IMR-90 (cell line): ENCODE measurements at regions not wholly inside any gene's neighbourhood (a gene's known extent, or its start where the extent isn't known, plus 50 kb on each side); places are given as distances from the start of the nearest gene placed in this dataset.
A peak's percentile ranks its signal among the peaks of the same experiment; 100 is the strongest.

Experiments
- ATAC-seq: fragments of 200-7000 bp; cut with Tn5 transposase; 2 replicates; pipeline ENCODE4 v1.9.1; 2020; ENCODE audit warnings: low read depth, mild to moderate bottlenecking, moderate library complexity
- BruUV-seq: library from RNA; stranded (reverse); fragments of 400-500 nt; replicated peaks from 2 replicates; lab custom pipeline; 2021; lab: Mats Ljungman, UMichigan
- CTCF ChIA-PET: fragments of 300-600 bp; formaldehyde crosslinking; extraction: SDS; loops from one replicate; lab custom pipeline; 2021; ENCODE audit warnings: antibody characterized with exemption; lab: Yijun Ruan, JAX
- POLR2A ChIA-PET: fragments of 300-600 bp; sonication (Branson Sonifier 250); formaldehyde crosslinking; loops from one replicate; lab custom pipeline; 2022; ENCODE audit warnings: antibody characterized with exemption; ENCODE audit not compliant: unreplicated experiment; lab: Charles Lee
- DNase-seq: peaks from one replicate; pipeline ENCODE4 v3.0.0; 2013
- H2AFZ ChIP-seq: replicated peaks from 2 replicates; pipeline ENCODE3; 2013; ENCODE audit warnings: low read length, mild to moderate bottlenecking; ENCODE audit not compliant: poor library complexity
- H2AK5ac ChIP-seq: 2 replicates; pipeline ENCODE4 v1.6.1; 2013; ENCODE audit warnings: low read depth, low read length, inconsistent platforms
- H2AK9ac ChIP-seq: replicated peaks from 2 replicates; pipeline ENCODE3; 2013; ENCODE audit warnings: mild to moderate bottlenecking, low read depth, low read length, moderate library complexity; ENCODE audit not compliant: poor library complexity
- H2BK120ac ChIP-seq: 2 replicates; pipeline ENCODE4 v1.6.1; 2013; ENCODE audit warnings: low read depth, low read length, inconsistent platforms
- H2BK15ac ChIP-seq: 3 replicates; pipeline ENCODE4 v1.6.1; 2013; ENCODE audit warnings: low read depth, low read length, inconsistent platforms
- H2BK20ac ChIP-seq: 2 replicates; pipeline ENCODE4 v1.6.1; 2013; ENCODE audit warnings: low read depth, mild to moderate bottlenecking, inconsistent platforms, low read length, moderate library complexity
- H2BK5ac ChIP-seq: 2 replicates; pipeline ENCODE4 v1.6.1; 2013; ENCODE audit warnings: mild to moderate bottlenecking, low read depth, low read length, inconsistent platforms; ENCODE audit not compliant: poor library complexity, severe bottlenecking
- H3K14ac ChIP-seq: replicated peaks from 2 replicates; pipeline ENCODE4 v1.6.1; 2013; ENCODE audit warnings: low read depth, low read length, inconsistent platforms
- H3K18ac ChIP-seq: 2 replicates; pipeline ENCODE4 v1.6.1; 2013; ENCODE audit warnings: low read depth, low read length, control low read depth
- H3K23ac ChIP-seq: 2 replicates; pipeline ENCODE4 v1.6.1; 2013; ENCODE audit warnings: low read depth, low read length, inconsistent platforms
- H3K27ac ChIP-seq: 2 replicates; pipeline ENCODE4 v1.5.1; 2013; ENCODE audit warnings: mild to moderate bottlenecking, control low read depth, low read length; ENCODE audit not compliant: insufficient read depth
- H3K27me3 ChIP-seq: 2 replicates; pipeline ENCODE4 v1.6.1; 2013; ENCODE audit warnings: low read length; ENCODE audit not compliant: control insufficient read depth, insufficient read depth
- H3K36me3 ChIP-seq: 2 replicates; pipeline ENCODE4 v1.6.1; 2013; ENCODE audit warnings: low read length, mixed read lengths; ENCODE audit not compliant: control insufficient read depth, insufficient read depth
- H3K4ac ChIP-seq: 2 replicates; pipeline ENCODE4 v1.6.1; 2013; ENCODE audit warnings: low read depth, low read length, inconsistent platforms
- H3K4me1 ChIP-seq: 2 replicates; pipeline ENCODE4 v1.6.1; 2013; ENCODE audit warnings: low read length, mixed read lengths; ENCODE audit not compliant: control insufficient read depth, insufficient read depth
- H3K4me2 ChIP-seq: 2 replicates; pipeline ENCODE4 v1.6.1; 2013; ENCODE audit warnings: low read depth, mild to moderate bottlenecking, control low read depth, low read length, moderate library complexity
- H3K4me3 ChIP-seq: 2 replicates; pipeline ENCODE4 v1.5.1; 2013; ENCODE audit warnings: low read depth, mild to moderate bottlenecking, control low read depth, low read length, moderate library complexity; ENCODE audit not compliant: insufficient read depth
- H3K56ac ChIP-seq: 2 replicates; pipeline ENCODE4 v1.6.1; 2013; ENCODE audit warnings: low read length, inconsistent platforms; ENCODE audit not compliant: insufficient read depth; ENCODE audit errors: extremely low read depth
- H3K79me1 ChIP-seq, 2 experiments: 2 replicates each; pipeline ENCODE4 v1.6.1; 2013; ENCODE audit warnings: low read length in 2 of 2, inconsistent platforms in 1 of 2, low read depth in 1 of 2
- H3K9ac ChIP-seq: 2 replicates; pipeline ENCODE4 v1.6.1; 2013; ENCODE audit warnings: low read depth, low read length, control low read depth
- H3K9me1 ChIP-seq: 2 replicates; pipeline ENCODE4 v1.6.1; 2013; ENCODE audit warnings: low read length, inconsistent platforms; ENCODE audit not compliant: insufficient read depth
- H3K9me3 ChIP-seq: 2 replicates; pipeline ENCODE4 v1.6.1; 2013; ENCODE audit warnings: low read length; ENCODE audit not compliant: control insufficient read depth, insufficient read depth
- H4K20me1 ChIP-seq: 2 replicates; pipeline ENCODE4 v1.6.1; 2013; ENCODE audit warnings: low read length, inconsistent platforms; ENCODE audit not compliant: insufficient read depth
- H4K5ac ChIP-seq: 2 replicates; pipeline ENCODE4 v1.6.1; 2013; ENCODE audit warnings: mild to moderate bottlenecking, low read depth, low read length, control low read depth
- H4K8ac ChIP-seq, 2 experiments: 2 replicates each; pipeline ENCODE4 v1.6.1; 2013; ENCODE audit warnings: low read depth in 2 of 2, low read length in 2 of 2, control low read depth in 1 of 2, inconsistent platforms in 1 of 2
- H4K91ac ChIP-seq: 2 replicates; pipeline ENCODE4 v1.6.1; 2013; ENCODE audit warnings: low read depth, low read length, inconsistent platforms; ENCODE audit not compliant: insufficient read depth
- BHLHE40 ChIP-seq: fragments of 150-350 bp; IDR thresholded peaks from 2 replicates; pipeline ENCODE4 v1.6.1; 2016; ENCODE audit warnings: mild to moderate bottlenecking, low read depth, low read length
- CEBPB ChIP-seq: IDR thresholded peaks from 2 replicates; pipeline ENCODE4 v1.6.1; 2012; ENCODE audit warnings: low read depth, low read length, improper control_type of control experiment
- CHD1 ChIP-seq: IDR thresholded peaks from 2 replicates; pipeline ENCODE4 v1.6.1; 2012; ENCODE audit warnings: low read depth, low read length, improper control_type of control experiment
- CTCF ChIP-seq: conservative IDR thresholded peaks from 2 replicates; pipeline ENCODE4 v1.5.1; 2012; ENCODE audit warnings: mild to moderate bottlenecking, low read depth, low read length, improper control_type of control experiment
- ELK1 ChIP-seq: fragments of 150-350 bp; IDR thresholded peaks from 2 replicates; pipeline ENCODE4 v1.6.1; 2016; ENCODE audit warnings: low read depth, mild to moderate bottlenecking, low read length, moderate library complexity, borderline replicate concordance
- FOS ChIP-seq: fragments of 150-350 bp; IDR thresholded peaks from 2 replicates; pipeline ENCODE4 v1.6.1; 2016; ENCODE audit warnings: low read depth, low read length
- MAFK ChIP-seq: IDR thresholded peaks from 2 replicates; pipeline ENCODE4 v1.6.1; 2012; ENCODE audit warnings: low read depth, low read length, improper control_type of control experiment
- MAZ ChIP-seq: IDR thresholded peaks from 2 replicates; pipeline ENCODE4 v1.6.1; 2012; ENCODE audit warnings: low read depth, mild to moderate bottlenecking, low read length, improper control_type of control experiment, moderate library complexity, borderline replicate concordance
- MXI1 ChIP-seq: IDR thresholded peaks from 2 replicates; pipeline ENCODE4 v1.6.1; 2012; ENCODE audit warnings: low read depth, mild to moderate bottlenecking, low read length, moderate library complexity, borderline replicate concordance
- NFE2L2 ChIP-seq: fragments of 150-350 bp; IDR thresholded peaks from 2 replicates; pipeline ENCODE4 v1.6.1; 2016; ENCODE audit warnings: low read depth, mild to moderate bottlenecking, low read length
- POLR2A ChIP-seq: IDR thresholded peaks from 2 replicates; pipeline ENCODE4 v1.6.1; 2012; ENCODE audit warnings: mild to moderate bottlenecking, low read depth, low read length
- RAD21 ChIP-seq: IDR thresholded peaks from 2 replicates; pipeline ENCODE4 v1.6.1; 2012; ENCODE audit warnings: low read length, improper control_type of control experiment
- RCOR1 ChIP-seq: IDR thresholded peaks from 2 replicates; pipeline ENCODE4 v1.6.1; 2012; ENCODE audit warnings: mild to moderate bottlenecking, low read length, improper control_type of control experiment; ENCODE audit not compliant: insufficient replicate concordance
- RFX5 ChIP-seq: IDR thresholded peaks from 2 replicates; pipeline ENCODE4 v1.8.0; 2012; ENCODE audit warnings: low read depth, mild to moderate bottlenecking, low read length, moderate library complexity
- SMC3 ChIP-seq: fragments of 150-350 bp; IDR thresholded peaks from 2 replicates; pipeline ENCODE4 v1.6.1; 2016; ENCODE audit warnings: low read depth, mild to moderate bottlenecking, antibody characterized with exemption, low read length, moderate library complexity
- USF2 ChIP-seq: fragments of 150-350 bp; IDR thresholded peaks from 2 replicates; pipeline ENCODE4 v1.6.1; 2017; ENCODE audit warnings: mild to moderate bottlenecking, antibody characterized with exemption, low read length, low read depth
- WGBS, 2 experiments: methylation state at CpG; one replicate each; pipeline versions ENCODE4 v1.1.5 to v1.1.7; 2013; ENCODE audit warnings: missing lambda C conversion rate in 2 of 2; ENCODE audit not compliant: insufficient read length in 1 of 2; ENCODE audit errors: extremely low coverage in 2 of 2; 5-methylcytosine and 5-hydroxymethylcytosine counted together
- dilution Hi-C: fragments of 300-500 bp; cut with HindIII; formaldehyde crosslinking; loops from one replicate; pipeline ENCODE4 v1.14.3; 2018; ENCODE audit warnings: low sequenced_read_pairs; ENCODE audit not compliant: unreplicated experiment
- in situ Hi-C: fragments of 300-500 bp; cut with MboI; formaldehyde crosslinking; loops from 3 replicates; pipeline ENCODE4 v1.14.3; 2019; ENCODE audit warnings: low sequenced_read_pairs, inconsistent platforms, mixed read lengths
- intact Hi-C: fragments of 100-400 bp; cut with micrococcal nuclease; formaldehyde crosslinking; loops from 2 replicates; pipeline ENCODE4 v1.10.0; 2022

- no peak for ATAC-seq
These were observed 147.7 kb downstream of the GASK1B start for GRCh38 chr4:158025131-158025530.

More at GRCh38 chr4:158025131-158025530, 147.7 kb downstream of the GASK1B start:
- H3K4me3 ChIP-seq: no peak overlapping the region
- H2AK5ac ChIP-seq: no peak overlapping the region
- dilution Hi-C loops: no loop called here
- no peak overlapping the region for H2AK9ac ChIP-seq
- no peak overlapping the region for H2BK120ac ChIP-seq
- ChIA-PET POLR2A (no interaction called here), CTCF (no interaction called here)
- no peak overlapping the region for H3K56ac ChIP-seq
- no peaks in the 10 kb centered on the region for H4K20me1 ChIP-seq
- no peak overlapping the region for H4K5ac ChIP-seq
- H3K36me3 ChIP-seq: no peaks in the 10 kb centered on the region
- WGBS, 2 experiments: no CpG with 5 or more reads among the region's 1 CpG
- H2BK20ac ChIP-seq: no peak overlapping the region
- no peak overlapping the region for H2BK5ac ChIP-seq
- no peaks in the 10 kb centered on the region for H3K27me3 ChIP-seq
- H3K9me3 ChIP-seq: peaks cover 9% of the 10 kb centered on the region
- H2AFZ ChIP-seq: no peak overlapping the region
- H3K9me1 ChIP-seq: no peaks in the 10 kb centered on the region
- no peak overlapping the region for H3K4me2 ChIP-seq
- TF ChIP-seq FOS (no peak), RCOR1 (no peak), SMC3 (no peak), RAD21 (no peak), CHD1 (no peak), MXI1 (no peak), RFX5 (no peak), POLR2A (no peak), MAFK (no peak), USF2 (no peak), CEBPB (no peak), BHLHE40 (no peak), CTCF (no peak), ELK1 (no peak), MAZ (no peak), NFE2L2 (no peak)
- intact Hi-C loops: no loop called here
- no peak overlapping the region for H3K18ac ChIP-seq
- in situ Hi-C loops: no loop called here
- no peak overlapping the region for H3K27ac ChIP-seq
- DNase-seq: peak; percentile 36
- no peaks in the 10 kb centered on the region for H3K79me1 ChIP-seq
- no peak overlapping the region for H4K8ac ChIP-seq
- H3K4ac ChIP-seq: no peak overlapping the region
- no peak overlapping the region for H4K91ac ChIP-seq
- no peak overlapping the region for H3K14ac ChIP-seq
- peaks cover 5% of the 10 kb centered on the region for H3K4me1 ChIP-seq
- no peak overlapping the region for H2BK15ac ChIP-seq
- no peak overlapping the region for H3K9ac ChIP-seq
- H3K23ac ChIP-seq: no peak overlapping the region
- no TSS peak for BruUV-seq
